Hepatocyte (in vitro differentiated cells): ENCODE measurements at regions not wholly inside any gene's neighbourhood (a gene's known extent, or its start where the extent isn't known, plus 50 kb on each side); places are given as distances from the start of the nearest gene placed in this dataset.

ENCODE experiments used
- DNase-seq: peaks from one replicate; pipeline ENCODE4 v3.0.0-alpha.2; 2016; ENCODE audit warnings: low spot score
- H2AFZ ChIP-seq: fragments of 200-600 bp; sonication (generic); 2 replicates; pipeline ENCODE4 v1.6.0; 2016; ENCODE audit warnings: antibody characterized with exemption, mild to moderate bottlenecking
- H3K27ac ChIP-seq: fragments of 200-600 bp; sonication (generic); 2 replicates; pipeline ENCODE4 v1.5.1; 2016; ENCODE audit warnings: mild to moderate bottlenecking
- H3K27me3 ChIP-seq: fragments of 200-600 bp; sonication (generic); 2 replicates; pipeline ENCODE4 v1.6.1; 2016
- H3K36me3 ChIP-seq: fragments of 200-600 bp; sonication (generic); replicated peaks from 2 replicates; pipeline ENCODE4 v1.5.1; 2016; ENCODE audit warnings: low read depth; ENCODE audit not compliant: insufficient read depth
- H3K4me1 ChIP-seq: fragments of 200-600 bp; sonication (generic); 2 replicates; pipeline ENCODE4 v1.5.1; 2016; ENCODE audit warnings: mild to moderate bottlenecking, moderate library complexity; ENCODE audit not compliant: insufficient read depth
- H3K4me2 ChIP-seq: fragments of 200-600 bp; sonication (generic); 2 replicates; pipeline ENCODE4 v1.6.0; 2016
- H3K4me3 ChIP-seq: fragments of 200-600 bp; sonication (generic); 2 replicates; pipeline ENCODE4 v1.5.1; 2016; ENCODE audit warnings: mild to moderate bottlenecking
- H3K79me2 ChIP-seq: fragments of 200-600 bp; sonication (generic); 2 replicates; pipeline ENCODE4 v1.6.0; 2017; ENCODE audit warnings: mild to moderate bottlenecking
- H3K9me2 ChIP-seq: fragments of 200-600 bp; sonication (generic); replicated peaks from 2 replicates; pipeline ENCODE4 v1.6.0; 2017; ENCODE audit warnings: mild to moderate bottlenecking; ENCODE audit not compliant: insufficient read depth
- H3K9me3 ChIP-seq: fragments of 200-600 bp; sonication (generic); 2 replicates; pipeline ENCODE4 v1.5.1; 2016; ENCODE audit warnings: low read depth, mild to moderate bottlenecking
- H4K20me1 ChIP-seq: fragments of 200-600 bp; sonication (generic); 2 replicates; pipeline ENCODE4 v1.6.0; 2016; ENCODE audit warnings: mild to moderate bottlenecking; ENCODE audit not compliant: insufficient read depth, poor library complexity, severe bottlenecking
- CTCF ChIP-seq: fragments of 200-600 bp; sonication (generic); IDR thresholded peaks from 2 replicates; pipeline ENCODE4 v1.5.1; 2016; ENCODE audit warnings: antibody characterized with exemption, mild to moderate bottlenecking; ENCODE audit not compliant: poor library complexity
- EZH2 ChIP-seq: fragments of 200-600 bp; sonication (generic); IDR thresholded peaks from 2 replicates; pipeline ENCODE4 v1.6.1; 2016; ENCODE audit warnings: antibody characterized with exemption, mild to moderate bottlenecking, borderline replicate concordance
- EZH2phosphoT487 ChIP-seq: fragments of 200-600 bp; sonication (generic); IDR thresholded peaks from one replicate; pipeline ENCODE4 v1.6.1; 2018; ENCODE audit warnings: antibody characterized with exemption, mild to moderate bottlenecking, low read depth, moderate library complexity; ENCODE audit not compliant: unreplicated experiment, severe bottlenecking
- WGBS: methylation state at CpG from one replicate; pipeline ENCODE4 v1.1.6; 2016; ENCODE audit warnings: low lambda C conversion rate; ENCODE audit errors: missing lambda C conversion rate; 5-methylcytosine and 5-hydroxymethylcytosine counted together

GRCh38 chr12:75834591-75834990 lies 197.0 kb downstream of the PHLDA1 start:
- no peak overlapping the region for H3K4me2 ChIP-seq

GRCh38 chr12:75833268-75833667 lies 198.3 kb downstream of the PHLDA1 start:
- TF ChIP-seq EZH2phosphoT487 (no peak), CTCF (no peak), EZH2 (no peak)
- H3K36me3 ChIP-seq = no peaks in the 10 kb centered on the region
- H3K9me3 ChIP-seq = no peaks in the 10 kb centered on the region
- H2AFZ ChIP-seq = no peak overlapping the region
- H3K4me3 ChIP-seq = no peak overlapping the region
- no peaks in the 10 kb centered on the region for H3K4me1 ChIP-seq
- H3K9me2 ChIP-seq = no peaks in the 10 kb centered on the region
- no peak for DNase-seq
- no peak overlapping the region for H3K4me2 ChIP-seq
- H3K27ac ChIP-seq = no peak overlapping the region
- H3K79me2 ChIP-seq = no peaks in the 10 kb centered on the region
- no peaks in the 10 kb centered on the region for H3K27me3 ChIP-seq
- 67% methylated on average over 3 of the region's 3 CpGs for WGBS
- no peaks in the 10 kb centered on the region for H4K20me1 ChIP-seq

More at GRCh38 chr12:75834591-75834990, 197.0 kb downstream of the PHLDA1 start:
- no peaks in the 10 kb centered on the region for H3K9me2 ChIP-seq
- 75% methylated on average over 3 of the region's 3 CpGs for WGBS
- no peak overlapping the region for H3K27ac ChIP-seq
- TF ChIP-seq CTCF (no peak), EZH2phosphoT487 (no peak), EZH2 (no peak)
- no peaks in the 10 kb centered on the region for H3K36me3 ChIP-seq
- no peak overlapping the region for H2AFZ ChIP-seq
- no peaks in the 10 kb centered on the region for H3K4me1 ChIP-seq
- H3K4me3 ChIP-seq = no peak overlapping the region
- no peaks in the 10 kb centered on the region for H3K79me2 ChIP-seq
- no peaks in the 10 kb centered on the region for H3K27me3 ChIP-seq
- no peaks in the 10 kb centered on the region for H4K20me1 ChIP-seq
- H3K9me3 ChIP-seq = no peaks in the 10 kb centered on the region
- no peak for DNase-seq

GRCh38 chr12:75831402-75831801 lies 200.2 kb downstream of the PHLDA1 start:
- no peak for DNase-seq
- no peaks in the 10 kb centered on the region for H3K79me2 ChIP-seq
- TF ChIP-seq CTCF (no peak), EZH2 (no peak), EZH2phosphoT487 (no peak)
- no peaks in the 10 kb centered on the region for H3K27me3 ChIP-seq
- H3K4me2 ChIP-seq = no peak overlapping the region
- H3K27ac ChIP-seq = no peak overlapping the region
- no peaks in the 10 kb centered on the region for H3K9me3 ChIP-seq
- 34% methylated on average over 2 of the region's 2 CpGs for WGBS
- no peaks in the 10 kb centered on the region for H3K36me3 ChIP-seq
- no peak overlapping the region for H2AFZ ChIP-seq
- H3K9me2 ChIP-seq = no peaks in the 10 kb centered on the region
- H3K4me1 ChIP-seq = no peaks in the 10 kb centered on the region
- no peak overlapping the region for H3K4me3 ChIP-seq
- H4K20me1 ChIP-seq = no peaks in the 10 kb centered on the region

DNA sequence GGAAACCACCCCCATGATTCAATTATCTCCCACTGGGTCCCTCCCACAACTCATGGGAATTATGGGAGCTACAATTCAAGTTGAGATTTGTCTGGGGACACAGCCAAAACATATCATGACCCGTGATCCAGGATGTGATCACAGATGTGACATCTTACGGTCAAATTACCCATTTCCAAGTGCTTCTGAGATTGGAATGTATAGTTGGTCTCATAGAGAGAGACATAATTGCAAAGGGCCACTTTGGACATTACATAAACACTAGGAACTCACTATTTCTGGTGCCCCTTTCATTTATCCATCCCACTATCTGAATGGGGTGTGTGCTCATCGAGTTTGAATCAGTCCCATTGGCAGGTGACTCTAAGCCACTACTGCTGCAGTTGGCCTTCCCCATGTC lies 204.5 kb downstream of the PHLDA1 start:
- no peak overlapping the region for H3K4me3 ChIP-seq
- H3K4me1 ChIP-seq = peaks cover 5% of the 10 kb centered on the region
- DNase-seq = no peak
- no peaks in the 10 kb centered on the region for H3K36me3 ChIP-seq
- no peak for TF ChIP-seq EZH2phosphoT487
- no peak for TF ChIP-seq EZH2
- TF ChIP-seq CTCF = no peak
- no peak overlapping the region for H2AFZ ChIP-seq
- H4K20me1 ChIP-seq = no peaks in the 10 kb centered on the region
- no peaks in the 10 kb centered on the region for H3K9me3 ChIP-seq
- no peak overlapping the region for H3K27ac ChIP-seq
- no peaks in the 10 kb centered on the region for H3K9me2 ChIP-seq
- no peak overlapping the region for H3K4me2 ChIP-seq
- no peaks in the 10 kb centered on the region for H3K79me2 ChIP-seq
- H3K27me3 ChIP-seq = no peaks in the 10 kb centered on the region
- WGBS = 98% methylated on average over 3 of the region's 3 CpGs
